ENCODE measurements at regions not wholly inside any gene's neighbourhood (a gene's known extent, or its start where the extent isn't known, plus 50 kb on each side); places are given as distances from the start of the nearest gene placed in this dataset.
"Not testable (repeated sequence)": the region's sequence is repeated elsewhere in the genome, so short reads cannot be mapped to it uniquely, and the experiment has no call there.

DNA sequence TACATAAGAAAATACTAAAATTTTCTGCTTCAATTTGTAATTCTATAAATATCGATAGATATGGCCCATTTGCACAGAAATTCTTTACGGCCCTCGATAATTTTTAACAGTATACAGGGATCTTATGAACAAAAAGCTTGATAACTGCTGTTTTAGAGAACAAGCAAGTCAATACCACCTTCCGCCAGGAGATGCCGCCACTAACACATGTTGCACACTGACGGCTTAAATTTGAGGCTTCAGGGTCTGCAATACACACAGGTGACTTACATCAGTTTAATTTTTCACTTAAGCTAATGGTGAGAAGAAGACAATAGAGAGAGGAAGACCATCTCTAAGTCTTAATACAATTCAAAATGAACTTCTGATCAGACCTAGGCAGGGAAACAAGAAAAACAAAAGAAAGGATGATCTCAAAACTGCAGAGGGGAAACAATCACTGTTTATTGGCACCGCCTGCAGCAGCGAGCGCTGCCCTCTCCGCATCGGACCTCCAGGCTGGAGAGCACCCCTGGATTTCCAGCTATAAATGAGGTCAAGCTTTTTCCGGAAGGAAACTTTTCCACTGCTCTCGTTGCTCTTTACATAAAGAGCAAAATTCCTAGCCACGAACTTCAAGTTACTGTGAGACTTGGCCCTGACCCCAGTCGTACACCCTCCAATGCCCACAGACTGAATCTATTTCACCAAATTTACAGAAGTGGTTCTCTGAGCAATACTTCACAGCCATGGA is 53.9 kb downstream of the OTOR start:
- DNase-seq, result peak; percentile 67

DNA sequence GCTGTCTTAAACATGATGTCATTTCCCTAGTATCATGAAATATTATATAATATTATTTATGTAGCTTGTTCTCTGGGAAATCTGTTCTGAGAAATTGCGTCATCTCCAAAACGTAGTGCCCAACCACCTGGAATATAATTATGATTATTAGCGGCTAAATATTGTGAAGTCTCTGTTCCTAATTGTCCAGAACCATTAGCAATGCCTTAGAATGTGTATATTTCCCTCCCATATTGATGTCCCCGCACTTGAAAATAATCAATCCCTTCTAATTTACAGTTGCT is 54.4 kb downstream of the OTOR start:
- no peak for DNase-seq

DNA sequence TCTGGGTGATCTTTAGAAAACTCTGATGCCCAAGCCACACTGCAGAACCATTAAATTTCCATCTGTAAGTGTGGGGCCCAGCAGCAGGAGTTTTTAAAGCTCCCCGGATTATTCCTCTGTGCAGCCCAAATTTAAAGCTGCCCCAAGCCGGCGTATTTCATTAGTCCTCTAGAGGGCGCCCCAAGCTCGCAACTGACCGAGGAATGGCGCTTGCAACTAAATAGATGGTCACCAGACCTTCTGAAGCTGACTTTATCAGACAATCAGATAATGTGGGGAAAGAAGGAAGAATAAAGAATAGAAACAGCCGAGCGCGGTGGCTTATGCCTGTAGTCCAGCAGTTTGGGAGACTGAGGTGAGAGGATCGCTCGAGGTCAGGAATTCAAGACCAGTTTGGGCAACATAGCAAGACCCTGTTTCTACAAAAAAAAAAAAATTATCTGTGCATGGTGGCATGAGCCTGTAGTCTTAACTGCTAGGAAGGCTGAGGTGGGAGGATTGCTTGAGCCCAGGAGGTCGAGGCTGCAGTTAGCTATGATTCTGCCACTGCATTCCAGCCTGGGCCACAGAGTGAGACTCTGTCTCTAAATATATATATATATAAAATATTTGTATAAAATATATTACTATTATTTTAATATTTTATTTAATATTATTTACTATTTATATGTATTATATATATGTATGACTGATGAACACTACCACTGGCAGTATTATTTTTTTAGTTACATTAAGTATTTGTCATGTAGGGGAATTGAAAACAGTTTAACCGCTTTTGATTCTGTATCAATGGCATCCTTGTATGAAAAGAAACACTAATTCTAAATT is 56.0 kb downstream of the OTOR start:
- peak; percentile 49 for DNase-seq

DNA sequence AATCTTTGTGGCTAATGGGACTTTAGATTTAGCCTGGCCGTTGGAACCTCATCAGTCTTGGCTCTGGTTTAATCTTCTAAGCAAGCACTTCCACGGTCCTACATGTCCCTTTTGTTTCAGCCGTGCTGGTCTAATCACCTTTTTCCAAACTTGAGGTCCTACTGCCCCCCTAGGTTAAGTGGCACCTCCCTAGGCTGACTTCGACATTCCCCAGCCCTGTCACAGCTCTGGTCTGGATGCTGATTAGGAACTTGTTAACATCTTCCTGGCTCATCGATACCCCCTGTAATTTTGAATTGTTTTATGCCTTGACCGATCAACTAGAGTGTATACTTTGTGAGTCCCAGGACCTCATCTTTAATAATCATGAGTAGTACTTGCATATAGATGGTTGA is 56.6 kb downstream of the OTOR start:
- no peak for DNase-seq

DNA sequence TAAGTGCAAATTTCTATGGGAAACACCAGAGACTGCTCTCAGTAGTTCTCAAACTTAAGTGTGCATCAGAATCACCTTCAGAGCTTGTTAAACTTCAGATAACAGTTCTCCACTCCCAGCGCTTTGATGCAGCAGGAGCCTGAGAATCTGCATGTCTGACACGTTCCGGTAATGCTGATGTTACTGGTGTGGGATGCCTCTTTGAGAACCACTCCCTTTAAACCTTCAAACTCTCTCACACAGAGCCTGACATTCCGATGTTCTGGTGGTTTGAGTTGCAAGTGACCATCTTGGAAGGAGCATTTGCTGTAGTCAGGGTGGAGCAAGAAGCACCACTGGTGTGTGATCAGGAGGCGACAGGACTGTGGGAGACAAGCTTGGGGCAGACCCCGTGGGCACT is 57.9 kb downstream of the OTOR start:
- DNase-seq, result no peak

DNA sequence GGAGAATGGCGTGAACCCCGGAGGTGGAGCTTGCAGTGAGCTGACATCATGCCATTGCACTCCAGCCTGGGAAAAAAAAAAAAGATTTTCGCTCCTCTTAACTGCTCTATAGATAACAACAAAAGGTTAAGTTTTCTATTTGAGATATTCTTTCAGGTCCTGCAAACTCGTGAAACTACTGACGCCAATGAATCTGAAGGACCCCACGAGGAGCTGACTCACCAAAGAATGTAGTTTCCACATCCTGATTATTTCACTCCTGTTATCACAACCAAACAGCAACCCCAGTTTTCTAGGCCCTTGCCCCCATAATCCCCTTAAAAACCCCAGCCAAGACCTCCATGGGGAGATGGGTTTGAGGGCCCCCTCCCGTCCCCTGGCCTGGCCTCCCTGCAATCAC is 58.7 kb downstream of the OTOR start:
- DNase-seq, result no peak

DNA sequence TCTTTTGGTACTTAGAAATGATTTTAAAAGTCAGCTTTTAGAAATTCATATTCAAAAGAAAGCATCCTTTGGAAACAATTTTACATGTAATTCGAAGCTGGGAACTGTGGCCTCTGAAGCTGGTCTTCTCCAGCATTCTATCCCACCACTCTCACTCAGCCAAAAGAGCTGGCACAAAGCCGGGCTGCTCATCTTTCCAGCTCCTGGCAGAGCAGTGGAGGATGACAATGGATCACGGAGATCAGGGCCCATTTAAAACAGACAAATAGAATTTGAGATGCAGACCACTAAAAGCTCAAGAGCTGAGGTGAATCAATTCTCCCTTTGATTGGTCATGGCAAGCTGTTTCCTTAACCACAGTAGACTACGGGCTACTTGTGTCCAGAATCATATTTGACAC is 60.6 kb downstream of the OTOR start:
- DNase-seq, result no peak

DNA sequence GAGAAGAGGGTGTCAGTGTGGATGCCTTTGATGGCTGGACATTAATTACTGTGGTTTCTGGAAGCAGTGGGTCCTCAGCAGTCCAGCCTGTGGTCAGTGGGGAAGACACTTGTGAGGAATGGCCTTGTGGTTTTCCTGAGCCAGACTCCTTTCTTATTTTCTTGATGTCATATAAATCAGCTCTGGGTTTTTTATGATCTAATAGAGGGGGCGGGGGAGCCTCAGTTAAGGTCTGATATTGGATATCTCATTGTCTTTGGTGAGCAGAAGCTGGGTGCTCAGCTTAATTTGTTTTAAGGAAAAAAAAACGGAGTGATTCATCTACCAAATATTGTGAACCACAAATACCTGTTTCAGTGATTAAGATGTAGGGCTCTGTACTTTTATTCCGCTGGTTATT is 62.1 kb downstream of the OTOR start:
- DNase-seq, result no peak

DNA sequence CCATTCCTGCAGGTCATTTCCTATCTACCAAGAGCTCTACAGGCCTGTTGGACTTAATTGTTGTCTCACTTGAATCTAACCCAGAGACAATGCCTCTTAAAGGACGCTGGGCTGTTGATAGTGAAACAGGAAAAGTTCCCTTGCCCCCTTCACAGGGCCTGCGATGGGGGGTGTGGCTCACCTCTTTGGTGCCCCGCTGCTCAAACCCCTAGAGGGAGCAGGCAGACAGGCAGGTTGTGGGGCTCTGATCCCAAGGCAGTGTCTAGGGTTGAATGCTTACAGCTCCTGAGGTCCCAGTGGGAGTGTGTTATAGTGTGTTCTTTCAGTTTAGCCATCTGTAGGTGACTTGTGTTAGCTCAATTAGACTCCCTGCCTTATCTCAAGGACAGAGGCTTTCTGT is 68.0 kb downstream of the OTOR start:
- no peak for DNase-seq

DNA sequence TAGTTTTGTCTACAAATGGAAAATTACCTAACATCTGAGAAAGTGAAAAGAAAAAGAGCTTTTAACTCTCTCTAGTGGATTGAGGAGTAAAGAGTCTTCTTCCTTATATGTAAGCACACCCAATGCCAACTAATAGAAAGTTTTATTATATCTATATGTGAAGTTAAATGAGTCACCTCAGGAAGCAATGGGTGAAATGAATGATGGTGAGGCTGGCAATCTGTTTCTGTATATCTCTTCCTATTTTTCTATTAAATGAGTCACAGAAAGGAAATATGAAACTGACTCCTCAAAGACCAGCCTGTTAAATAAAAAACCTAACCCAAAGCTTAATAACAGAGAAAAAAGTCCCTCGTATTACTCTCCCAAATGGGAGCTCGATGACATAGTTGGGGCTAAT is 71.3 kb downstream of the OTOR start:
- DNase-seq, result no peak

DNA sequence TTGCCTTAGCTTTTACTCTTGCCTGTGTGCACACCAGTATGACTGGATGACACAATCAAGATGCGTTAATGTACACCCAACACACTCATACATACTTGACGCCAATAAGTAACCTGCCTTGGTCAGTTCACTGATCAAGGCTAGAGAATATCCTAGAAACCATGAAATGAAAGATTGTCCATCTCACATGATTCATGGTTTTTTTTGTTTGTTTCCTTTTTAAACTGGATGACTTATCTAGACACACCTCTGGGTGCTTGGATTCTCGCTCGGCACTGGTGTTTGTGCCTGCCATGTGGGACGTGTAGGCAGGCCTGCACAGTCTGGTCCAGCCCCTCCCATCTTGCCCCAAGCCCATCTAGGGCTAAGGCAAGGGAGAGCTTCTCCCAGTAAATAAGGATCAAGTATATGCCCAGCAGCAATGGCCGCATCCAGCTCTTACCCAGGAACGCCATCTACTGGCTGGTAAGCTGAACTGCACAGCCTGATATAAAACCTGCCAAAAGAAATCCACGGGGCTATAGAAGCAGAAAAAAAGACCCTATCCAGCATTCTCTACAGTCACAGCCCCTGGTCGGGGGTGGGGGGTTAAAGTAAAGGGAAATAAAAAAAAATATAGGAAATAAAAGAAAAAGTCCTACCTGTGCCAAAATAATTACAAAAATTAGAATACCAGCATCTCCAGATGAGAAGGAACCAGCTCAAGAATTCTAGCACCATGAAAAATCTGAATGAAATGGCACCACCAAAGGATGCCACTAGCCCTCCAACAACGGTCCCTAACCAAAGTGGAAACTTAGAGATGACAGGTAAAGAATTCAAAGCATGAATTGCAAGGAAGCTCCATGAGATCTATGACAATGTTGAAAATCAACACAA is 73.3 kb downstream of the OTOR start:
- DNase-seq, result peak; percentile 25

DNA sequence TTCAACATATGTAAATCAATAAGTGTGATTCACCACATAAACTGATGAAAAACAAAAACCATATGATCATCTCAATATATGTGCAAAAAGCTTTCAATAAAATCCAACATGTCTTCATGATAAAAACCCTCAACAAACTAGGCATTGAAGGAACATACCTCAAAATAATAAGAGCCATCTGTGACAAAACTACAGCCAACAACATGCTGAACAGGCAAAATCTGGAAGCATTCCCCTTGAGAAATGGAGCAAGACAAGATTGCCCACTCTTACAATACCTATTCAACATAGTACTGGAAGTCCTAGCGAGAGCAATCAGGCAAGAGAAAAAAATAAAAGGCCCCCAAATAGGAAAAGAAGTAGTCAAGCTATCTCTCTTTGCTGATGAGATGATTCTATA is 76.5 kb downstream of the OTOR start:
- DNase-seq, result no peak

DNA sequence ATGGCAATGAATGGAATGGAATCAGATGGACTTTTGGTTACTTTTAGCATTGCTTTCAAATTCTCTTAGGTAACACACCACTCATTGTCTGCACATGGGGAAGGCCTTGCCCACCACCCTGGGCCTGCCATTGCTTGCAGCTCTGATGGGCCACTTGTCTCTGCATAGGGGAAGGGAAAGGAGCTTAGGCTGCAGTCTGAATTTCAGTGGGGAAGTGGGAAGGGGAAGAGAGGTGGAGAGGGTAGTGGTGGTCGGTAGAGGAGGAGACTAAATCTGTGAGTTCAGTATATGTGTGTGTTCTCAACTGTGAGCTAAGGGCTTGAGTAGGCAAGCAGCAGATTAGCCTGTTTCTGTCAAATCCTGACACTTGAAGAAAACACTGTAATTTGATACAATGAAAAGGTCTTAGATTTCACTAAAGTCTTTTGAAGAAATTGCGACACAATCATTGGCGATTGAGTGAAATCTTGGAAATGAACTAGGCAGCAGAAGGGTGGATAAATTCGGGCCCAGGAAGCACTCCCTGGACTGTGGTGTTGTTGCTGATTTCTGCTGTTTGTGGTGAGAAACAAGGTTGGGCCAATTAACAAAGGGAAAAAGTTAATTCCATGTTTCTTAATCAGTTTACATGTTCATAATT is 80.6 kb downstream of the OTOR start:
- DNase-seq, result no peak

DNA sequence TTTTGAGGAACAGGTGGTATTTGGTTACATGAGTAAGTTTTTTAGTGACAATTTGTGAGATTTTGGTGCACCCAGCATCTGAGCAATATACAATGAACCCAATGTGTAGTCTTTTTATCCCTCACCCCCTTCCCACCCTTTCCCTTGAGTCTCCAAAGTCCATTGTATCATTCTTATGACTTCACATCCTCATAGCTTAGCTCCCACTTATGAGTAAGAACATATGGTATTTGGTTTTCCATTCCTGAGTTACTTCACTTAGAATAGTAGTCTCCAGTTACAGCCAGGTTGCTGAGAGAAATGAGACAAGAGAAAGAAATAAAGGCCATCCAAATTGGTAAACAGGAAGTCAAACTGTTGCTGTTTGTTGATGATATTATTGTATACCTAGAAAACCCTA is 87.5 kb downstream of the OTOR start:
- not testable (repeated sequence) for DNase-seq

DNA sequence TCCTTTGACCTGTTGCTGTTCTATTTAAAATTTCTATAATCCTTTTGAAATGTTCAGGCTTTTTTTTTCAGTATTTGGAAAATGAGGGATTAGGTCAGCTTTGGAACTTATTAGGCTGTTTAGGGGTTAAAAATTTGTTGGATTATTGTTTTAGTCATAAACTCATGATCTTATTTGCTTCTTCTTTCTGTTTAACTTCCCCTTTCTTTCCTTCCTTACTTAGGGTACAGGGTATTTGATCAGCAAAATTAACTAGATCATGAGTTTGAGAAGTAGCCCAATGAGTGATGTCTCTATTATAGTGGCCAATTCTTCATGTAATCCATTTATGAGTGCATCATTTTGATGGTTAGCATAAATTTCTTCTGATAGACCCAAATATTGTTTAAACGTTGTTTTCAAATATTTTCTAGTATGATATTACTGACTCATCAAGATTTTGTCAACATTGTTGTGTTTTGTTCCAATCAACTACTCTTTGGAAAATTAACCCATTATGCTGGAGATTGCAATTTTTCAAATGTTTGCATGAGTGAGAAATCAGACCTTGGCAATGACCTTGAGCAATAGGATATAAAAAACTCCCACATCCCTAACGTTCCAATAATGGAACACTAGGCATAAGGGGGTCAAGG is 94.4 kb downstream of the OTOR start:
- no peak for DNase-seq

DNA sequence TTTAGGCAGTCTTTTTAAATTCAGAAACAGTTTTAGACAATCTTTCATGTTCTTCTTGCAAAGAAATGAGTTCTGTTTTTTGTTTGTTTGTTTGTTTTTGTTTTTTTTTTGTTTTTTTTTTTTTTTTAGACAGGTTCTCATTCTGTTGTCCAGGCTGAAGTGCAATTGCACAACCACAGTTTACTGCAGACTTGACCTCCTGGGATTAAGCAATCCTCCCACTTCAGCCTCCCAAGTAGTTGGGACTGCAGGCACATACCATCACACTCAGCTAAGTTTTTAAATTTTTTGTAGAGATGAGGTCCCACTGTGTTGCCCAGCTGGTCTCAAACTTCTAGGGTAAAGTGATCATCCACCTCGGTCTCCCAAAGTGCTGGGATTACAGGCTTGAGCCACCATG is 96.2 kb downstream of the OTOR start:
- no peak for DNase-seq

DNA sequence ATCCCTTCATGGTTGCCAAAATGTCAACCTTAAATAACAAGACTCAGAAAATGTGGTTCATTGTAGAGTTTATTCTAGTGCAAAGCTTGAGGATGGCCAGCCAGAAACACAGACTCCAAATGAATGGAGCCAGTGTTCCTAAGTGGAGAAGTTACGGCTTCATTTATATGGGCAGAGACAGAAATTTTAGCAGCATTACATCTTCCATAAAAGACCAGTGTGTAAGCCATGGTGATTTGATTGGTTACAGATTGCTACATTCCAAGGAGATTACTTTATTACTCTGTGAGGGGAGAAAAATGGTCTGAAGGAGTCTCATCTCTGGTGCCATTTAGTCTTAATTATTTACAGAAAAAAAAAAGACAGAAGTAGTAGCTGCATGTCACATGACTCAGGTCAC is 97.8 kb downstream of the OTOR start:
- DNase-seq, result no peak

DNA sequence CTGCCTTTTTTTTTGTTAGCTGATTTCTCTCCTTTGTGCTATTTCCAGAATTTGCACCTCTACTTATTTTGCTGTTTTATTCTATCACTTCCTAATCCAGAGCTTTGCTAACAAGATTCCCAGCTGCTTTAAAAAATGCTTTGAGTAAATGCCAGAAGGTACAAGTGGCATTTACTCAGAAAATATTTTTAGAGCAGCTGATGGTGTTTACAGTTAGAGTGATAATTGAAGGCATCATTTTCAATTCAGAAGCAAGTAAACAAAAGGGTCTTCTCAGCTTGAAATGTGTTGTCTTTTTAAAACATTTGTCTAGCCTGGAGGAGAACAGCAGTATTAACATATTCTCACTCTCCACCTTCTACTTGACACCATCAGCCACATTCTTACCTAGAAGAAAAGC is 99.9 kb downstream of the OTOR start:
- DNase-seq, result peak; percentile 3

DNA sequence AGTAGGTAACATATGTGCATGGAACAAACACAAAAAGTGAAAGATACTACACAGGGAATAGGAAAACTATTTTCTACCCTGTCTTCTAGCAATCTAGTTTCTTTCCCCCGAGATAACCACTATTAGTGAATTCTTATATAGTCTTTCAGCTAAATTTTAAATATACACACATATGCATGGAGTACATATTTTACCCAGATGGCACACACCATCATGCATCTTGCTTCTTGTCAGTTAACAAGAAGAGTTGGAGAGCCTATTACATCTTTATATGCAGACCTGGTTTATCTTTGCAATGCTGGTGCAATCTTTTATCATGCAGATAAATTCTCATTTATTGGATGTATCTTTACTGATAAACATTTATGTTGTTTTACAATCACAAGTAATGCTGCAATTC is 100.4 kb downstream of the OTOR start:
- DNase-seq, result no peak

DNA sequence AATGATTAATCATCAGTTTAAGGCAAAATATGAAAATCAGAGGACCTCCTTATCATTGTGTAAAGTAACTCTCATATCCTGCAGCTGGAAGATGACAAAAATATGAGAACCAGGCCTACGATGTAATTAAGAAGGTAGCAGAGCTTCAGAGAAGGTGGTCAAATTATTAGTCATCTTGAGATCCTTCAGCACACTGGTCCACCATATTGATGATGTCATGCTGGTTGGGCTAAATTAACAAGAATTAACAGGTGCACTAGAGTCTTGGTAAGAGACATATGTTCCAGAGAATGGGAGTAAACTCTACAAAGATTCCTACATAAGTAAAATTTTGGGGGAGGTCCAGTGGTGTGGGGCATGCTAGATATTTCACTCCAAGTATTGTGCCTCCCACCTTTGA is 112.8 kb downstream of the OTOR start:
- DNase-seq, result no peak

DNA sequence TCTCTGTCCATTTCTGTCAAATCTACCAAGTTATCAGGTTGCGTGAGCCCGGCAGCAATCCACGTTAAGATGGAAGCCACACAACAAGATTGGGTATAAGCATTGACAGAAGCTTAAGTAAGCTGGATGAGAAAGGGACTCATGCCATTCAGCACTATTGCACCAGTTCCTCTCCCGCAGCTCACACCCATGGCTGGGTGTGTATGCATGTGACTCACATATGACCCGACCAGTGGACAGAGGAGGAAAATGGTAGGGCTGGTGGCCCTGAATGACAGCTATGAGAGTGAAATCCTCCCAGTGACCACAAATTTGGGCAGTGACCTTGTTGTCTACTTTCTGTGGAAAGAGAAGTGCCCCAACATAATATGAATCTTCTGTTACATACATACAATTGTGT is 113.5 kb downstream of the OTOR start:
- DNase-seq, result no peak

DNA sequence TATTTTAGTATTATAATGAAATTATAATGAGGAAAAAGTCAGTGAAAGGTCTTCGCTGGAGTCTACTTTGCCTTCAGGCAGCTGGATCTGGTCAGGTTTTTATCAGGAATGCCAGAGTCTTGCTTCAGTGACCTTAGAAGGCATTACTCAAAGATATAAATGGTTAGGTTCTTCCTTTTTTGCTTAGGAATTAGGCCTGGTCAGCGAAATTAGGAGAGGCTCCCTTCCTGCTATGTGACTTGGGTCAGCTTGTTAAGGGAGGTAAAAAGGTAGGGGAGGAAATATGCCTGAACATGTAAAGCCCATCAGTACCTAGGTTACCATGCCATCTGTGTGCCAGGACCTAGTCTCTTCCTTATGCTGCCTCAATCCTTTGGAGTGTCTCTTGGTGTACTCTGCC is 115.1 kb downstream of the OTOR start:
- no peak for DNase-seq

DNA sequence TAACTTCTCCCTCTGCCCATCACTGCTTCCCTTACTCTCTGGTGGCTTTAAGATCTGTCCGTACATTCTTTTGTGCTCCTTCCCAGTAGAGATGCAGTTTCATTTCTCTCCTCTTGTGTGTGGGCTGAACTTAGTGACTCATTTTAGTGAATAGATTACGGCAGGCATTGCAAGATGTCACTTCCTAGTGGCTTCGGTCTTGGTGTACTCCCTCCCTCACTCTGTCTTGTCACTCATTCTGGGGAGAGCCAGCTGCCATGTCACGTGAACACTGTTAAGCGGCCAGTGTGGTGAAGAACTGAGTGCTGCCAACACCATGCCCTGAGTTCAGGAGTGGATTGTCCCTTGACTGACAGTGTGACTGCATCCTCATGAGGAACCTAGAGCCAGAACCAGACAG is 115.9 kb downstream of the OTOR start:
- DNase-seq, result no peak
